GM12873 (cell line): ENCODE measurements at regions not wholly inside any gene's neighbourhood (a gene's known extent, or its start where the extent isn't known, plus 50 kb on each side); places are given as distances from the start of the nearest gene placed in this dataset.

Experiments used
- CTCF ChIP-seq: IDR thresholded peaks from 2 replicates; pipeline ENCODE4 v1.5.1; 2012; ENCODE audit warnings: low read depth, mild to moderate bottlenecking, moderate library complexity, low read length, control low read depth; ENCODE audit not compliant: insufficient read depth; ENCODE audit errors: missing control alignments

GRCh38 chrX:140563893-140564292 is 59.0 kb upstream of the SOX3 start:
- no peak for TF ChIP-seq CTCF
